Epithelial cell of proximal tubule (primary cell): ENCODE measurements at regions not wholly inside any gene's neighbourhood (a gene's known extent, or its start where the extent isn't known, plus 50 kb on each side); places are given as distances from the start of the nearest gene placed in this dataset.
"Not testable (repeated sequence)": the region's sequence is repeated elsewhere in the genome, so short reads cannot be mapped to it uniquely, and the experiment has no call there.

ENCODE experiments used
- DNase-seq: peaks from one replicate; pipeline ENCODE4 v3.0.0-alpha.2; 2011; ENCODE audit warnings: low read depth
- H3K4me3 ChIP-seq: 2 replicates; pipeline ENCODE4 v1.5.1; 2011; ENCODE audit warnings: low read depth, mild to moderate bottlenecking, low read length
- CTCF ChIP-seq: conservative IDR thresholded peaks from 2 replicates; pipeline ENCODE4 v1.5.1; 2012; ENCODE audit warnings: low read depth, mild to moderate bottlenecking, low read length

GRCh38 chr14:85016496-85016895 lies 513.4 kb upstream of the FLRT2 start:
- H3K4me3 ChIP-seq: no peak overlapping the region
- TF ChIP-seq CTCF: no peak
- no peak for DNase-seq

GRCh38 chr14:85023866-85024265 lies 506.1 kb upstream of the FLRT2 start:
- H3K4me3 ChIP-seq, DNase-seq: not testable (repeated sequence)

- H3K4me3 ChIP-seq: no peak overlapping the region
- no peak for DNase-seq
Measured at GRCh38 chr14:85024931-85025330, 505.0 kb upstream of the FLRT2 start.

GRCh38 chr14:85027681-85028370 lies 502.1 kb upstream of the FLRT2 start:
- no peak for DNase-seq
- H3K4me3 ChIP-seq: no peak overlapping the region
- TF ChIP-seq CTCF: no peak

More at GRCh38 chr14:85024931-85025330, 505.0 kb upstream of the FLRT2 start:
- no peak for TF ChIP-seq CTCF

- no peak for DNase-seq
Measured at GRCh38 chr14:85037411-85037810, 492.5 kb upstream of the FLRT2 start.

GRCh38 chr14:85038526-85039352 lies 491.2 kb upstream of the FLRT2 start:
- H3K4me3 ChIP-seq: no peak overlapping the region
- no peak for TF ChIP-seq CTCF
- no peak for DNase-seq

More at GRCh38 chr14:85037411-85037810, 492.5 kb upstream of the FLRT2 start:
- no peak for TF ChIP-seq CTCF
- no peak overlapping the region for H3K4me3 ChIP-seq

- H3K4me3 ChIP-seq: no peak overlapping the region
- no peak for DNase-seq
- no peak for TF ChIP-seq CTCF
Measured at GRCh38 chr14:85039353-85039626, 490.7 kb upstream of the FLRT2 start.
